Stomach (tissue), 8 donors: ENCODE measurements at regions not wholly inside any gene's neighbourhood (a gene's known extent, or its start where the extent isn't known, plus 50 kb on each side); places are given as distances from the start of the nearest gene placed in this dataset.

Experiments used
- DNase-seq, 2 donors: peaks; one replicate each; pipeline versions ENCODE4 v3.0.0 to v3.0.0-alpha.2; 2013 to 2019
- H3K27ac ChIP-seq, 5 donors: fragments of 200-600 bp in 4 of 5; sonication (generic) in 4 of 5; one replicate each; pipeline ENCODE4 v1.5.1; 2013 to 2019; ENCODE audit warnings: mild to moderate bottlenecking in 1 of 5, moderate library complexity in 1 of 5
- H3K27me3 ChIP-seq, 3 donors: fragments of 200-600 bp; sonication (generic); one replicate each; pipeline ENCODE4 v1.5.1; 2017 to 2019; ENCODE audit warnings: mixed run types in 1 of 3
- H3K36me3 ChIP-seq, 4 donors: fragments of 200-600 bp; sonication (generic); 1 replicate in 3 of 4; 2 replicates in 1 of 4; pipeline ENCODE4 v1.5.1; 2016 to 2019
- H3K4me1 ChIP-seq, 4 donors: fragments of 200-600 bp; sonication (generic); one replicate each; pipeline ENCODE4 v1.5.1; 2016 to 2019
- H3K4me3 ChIP-seq, 4 donors: fragments of 200-600 bp; sonication (generic) in 3 of 4; one replicate each; pipeline ENCODE4 v1.5.1; 2016 to 2019; ENCODE audit warnings: mild to moderate bottlenecking in 1 of 4
- H3K9me3 ChIP-seq, 4 donors: fragments of 200-600 bp; sonication (generic); one replicate each; pipeline ENCODE4 v1.5.1; 2016 to 2019
- CTCF ChIP-seq, 7 experiments: fragments of 450-650 bp in 4 of 7; fragments of 200-600 bp in 3 of 7; sonication (generic) in 3 of 7; IDR thresholded peaks; one replicate each; pipeline ENCODE4 v1.5.1; 2016 to 2019; ENCODE audit warnings: antibody characterized with exemption in 7 of 7, control low read depth in 2 of 7, mild to moderate bottlenecking in 1 of 7
- EP300 ChIP-seq: sonication (generic); formaldehyde crosslinking; IDR thresholded peaks from one replicate; pipeline ENCODE4 v1.6.1; 2017; ENCODE audit warnings: antibody characterized with exemption
- POLR2A ChIP-seq, 4 donors: fragments of 450-650 bp; IDR thresholded peaks; one replicate each; pipeline ENCODE4 v1.6.1; 2016; ENCODE audit warnings: antibody characterized with exemption in 4 of 4, control low read depth in 2 of 4, mild to moderate bottlenecking in 1 of 4, moderate library complexity in 1 of 4
- POLR2AphosphoS5 ChIP-seq, 3 donors: sonication (generic); formaldehyde crosslinking; IDR thresholded peaks; one replicate each; pipeline ENCODE4 v1.6.1; 2016; ENCODE audit warnings: antibody characterized with exemption in 3 of 3
- WGBS, 5 donors: extraction: QIAGEN DNeasy Blood & Tissue Kit in 3 of 5; methylation state at CpG; one replicate each; pipeline versions ENCODE4 v1.1.5 to v1.1.7; 2013 to 2018; 5-methylcytosine and 5-hydroxymethylcytosine counted together
- intact Hi-C: fragments of 100-400 bp; cut with DNase I; formaldehyde crosslinking; loops from one replicate; pipeline ENCODE4 v1.15.1; 2023; ENCODE audit warnings: low total_unique reads
- donor health status: healthy with polysubstance abuse.
- donor health status: Bipolar disorder and iron deficiency.
- donor health status: healthy.

GRCh38 chr5:135697251-135697958 lies 118.6 kb upstream of the CXCL14 start:
- H3K36me3 ChIP-seq: no peaks in the 10 kb centered on the region
- no peak for TF ChIP-seq POLR2A (IDR thresholded peaks at IDR 0.05)
- no peak for TF ChIP-seq EP300
- TF ChIP-seq POLR2AphosphoS5 (IDR thresholded peaks at IDR 0.05): no peak
- peaks cover 0 to 7% (median 3%) of the 10 kb centered on the region in 4 donors for H3K4me1 ChIP-seq
- no peak overlapping the region for H3K27ac ChIP-seq
- no peaks in the 10 kb centered on the region for H3K9me3 ChIP-seq
- DNase-seq: no peak
- intact Hi-C loops: no loop called here
- H3K27me3 ChIP-seq: no peaks in the 10 kb centered on the region
- no peak overlapping the region for H3K4me3 ChIP-seq
- WGBS, 5 donors: 67 to 80% (median 76%) methylated on average over 5 of the region's 5 CpGs

GRCh38 chr5:135696317-135696716 lies 117.5 kb upstream of the CXCL14 start:
- Histone ChIP-seq H3K27me3 (no peaks in the 10 kb centered on the region), H3K9me3 (no peaks in the 10 kb centered on the region), H3K4me3 (no peak overlapping the region), H3K4me1 (peaks cover 0 to 7% (median 3%) of the 10 kb centered on the region in 4 donors), H3K36me3 (no peaks in the 10 kb centered on the region), H3K27ac (no peak overlapping the region)
- no peak for TF ChIP-seq EP300
- TF ChIP-seq POLR2A (IDR thresholded peaks at IDR 0.05): no peak
- no peak for TF ChIP-seq CTCF (IDR thresholded peaks at IDR 0.05)
- TF ChIP-seq POLR2AphosphoS5 (IDR thresholded peaks at IDR 0.05): no peak
- intact Hi-C loops: no loop called here
- no peak for DNase-seq

GRCh38 chr5:135695656-135696313 lies 117.0 kb upstream of the CXCL14 start:
- Histone ChIP-seq H3K9me3 (no peaks in the 10 kb centered on the region), H3K36me3 (no peaks in the 10 kb centered on the region), H3K27me3 (no peaks in the 10 kb centered on the region), H3K4me3 (no peak overlapping the region), H3K27ac (no peak overlapping the region), H3K4me1 (peaks cover 0 to 7% (median 3%) of the 10 kb centered on the region in 4 donors)
- 42 to 49% (median 48%) methylated on average over 5 of the region's 5 CpGs for WGBS, 5 donors
- no peak for TF ChIP-seq POLR2A (IDR thresholded peaks at IDR 0.05)
- no peak for TF ChIP-seq CTCF (IDR thresholded peaks at IDR 0.05)
- TF ChIP-seq POLR2AphosphoS5 (IDR thresholded peaks at IDR 0.05): no peak
- TF ChIP-seq EP300: no peak
- DNase-seq: no peak
- intact Hi-C loops: no loop called here

GRCh38 chr5:135694906-135695305 lies 116.1 kb upstream of the CXCL14 start:
- 76 to 85% (median 79%) methylated on average over 5 of the region's 5 CpGs for WGBS, 5 donors
- Histone ChIP-seq H3K27ac (no peak overlapping the region), H3K4me3 (no peak overlapping the region), H3K27me3 (peaks cover 0 to 6% (median 0%) of the 10 kb centered on the region in 3 donors), H3K4me1 (peaks cover 0 to 7% (median 3%) of the 10 kb centered on the region in 4 donors), H3K9me3 (no peaks in the 10 kb centered on the region), H3K36me3 (no peaks in the 10 kb centered on the region)
- intact Hi-C loops: no loop called here
- TF ChIP-seq POLR2A (IDR thresholded peaks at IDR 0.05) (no peak), POLR2AphosphoS5 (IDR thresholded peaks at IDR 0.05) (no peak), EP300 (no peak), CTCF (IDR thresholded peaks at IDR 0.05) (no peak)
- DNase-seq: no peak

GRCh38 chr5:135694012-135694411 lies 115.2 kb upstream of the CXCL14 start:
- Histone ChIP-seq H3K4me3 (no peak overlapping the region), H3K27me3 (peaks cover 0 to 6% (median 0%) of the 10 kb centered on the region in 3 donors), H3K4me1 (peaks cover 0 to 7% (median 3%) of the 10 kb centered on the region in 4 donors), H3K27ac (no peak overlapping the region), H3K36me3 (no peaks in the 10 kb centered on the region), H3K9me3 (no peaks in the 10 kb centered on the region)
- 54 to 75% (median 66%) methylated on average over 8 to 9 of the region's 9 CpGs for WGBS, 5 donors
- TF ChIP-seq EP300 (no peak), CTCF (IDR thresholded peaks at IDR 0.05) (no peak), POLR2A (IDR thresholded peaks at IDR 0.05) (no peak), POLR2AphosphoS5 (IDR thresholded peaks at IDR 0.05) (no peak)
- intact Hi-C loops: no loop called here
- DNase-seq: no peak
